ENCODE measurements at regions not wholly inside any gene's neighbourhood (a gene's known extent, or its start where the extent isn't known, plus 50 kb on each side); places are given as distances from the start of the nearest gene placed in this dataset.

DNA sequence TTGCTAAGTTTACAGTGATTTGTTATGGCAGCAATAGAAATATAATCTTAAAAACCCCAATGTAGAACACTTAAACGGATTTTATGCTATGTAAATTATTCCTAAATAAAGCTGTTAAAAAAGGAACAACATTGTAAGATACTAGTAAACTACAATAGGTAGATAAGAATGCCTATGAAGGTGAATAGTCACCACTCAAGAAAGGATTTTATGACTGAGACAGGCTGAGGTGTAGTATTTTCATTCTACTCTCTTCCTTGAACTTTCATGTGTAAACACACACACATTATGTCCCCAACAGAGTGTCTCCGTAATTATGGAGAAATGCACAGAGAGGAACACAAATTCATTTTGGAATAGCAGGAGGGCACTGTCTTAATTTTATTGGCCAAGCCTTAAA, 183.9 kb upstream of the ST6GAL2 start:
- TF ChIP-seq, protein P1, sequence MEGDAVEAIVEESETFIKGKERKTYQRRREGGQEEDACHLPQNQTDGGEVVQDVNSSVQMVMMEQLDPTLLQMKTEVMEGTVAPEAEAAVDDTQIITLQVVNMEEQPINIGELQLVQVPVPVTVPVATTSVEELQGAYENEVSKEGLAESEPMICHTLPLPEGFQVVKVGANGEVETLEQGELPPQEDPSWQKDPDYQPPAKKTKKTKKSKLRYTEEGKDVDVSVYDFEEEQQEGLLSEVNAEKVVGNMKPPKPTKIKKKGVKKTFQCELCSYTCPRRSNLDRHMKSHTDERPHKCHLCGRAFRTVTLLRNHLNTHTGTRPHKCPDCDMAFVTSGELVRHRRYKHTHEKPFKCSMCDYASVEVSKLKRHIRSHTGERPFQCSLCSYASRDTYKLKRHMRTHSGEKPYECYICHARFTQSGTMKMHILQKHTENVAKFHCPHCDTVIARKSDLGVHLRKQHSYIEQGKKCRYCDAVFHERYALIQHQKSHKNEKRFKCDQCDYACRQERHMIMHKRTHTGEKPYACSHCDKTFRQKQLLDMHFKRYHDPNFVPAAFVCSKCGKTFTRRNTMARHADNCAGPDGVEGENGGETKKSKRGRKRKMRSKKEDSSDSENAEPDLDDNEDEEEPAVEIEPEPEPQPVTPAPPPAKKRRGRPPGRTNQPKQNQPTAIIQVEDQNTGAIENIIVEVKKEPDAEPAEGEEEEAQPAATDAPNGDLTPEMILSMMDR (IDR thresholded peaks at IDR 0.05), result no peak
- TF ChIP-seq POLR2A (IDR thresholded peaks at IDR 0.05), result no peak
- TF ChIP-seq POLR2AphosphoS5 (IDR thresholded peaks at IDR 0.05), result no peak
